Natural killer cell (primary cell): ENCODE measurements at regions not wholly inside any gene's neighbourhood (a gene's known extent, or its start where the extent isn't known, plus 50 kb on each side); places are given as distances from the start of the nearest gene placed in this dataset.

Source experiments
- ATAC-seq, 3 donors: fragments of 150-1000 bp in 2 of 3; fragments of 200-7000 bp in 1 of 3; cut with Tn5 transposase; 1 replicate in 1 of 3; 2 replicates in 2 of 3; pipeline ENCODE4 v1.10.0; 2021; ENCODE audit warnings: mild to moderate bottlenecking in 2 of 3, moderate library complexity in 2 of 3
- DNase-seq, 2 donors: peaks; one replicate each; pipeline versions ENCODE4 v3.0.0 to v3.0.0-alpha.2; 2013 to 2021; ENCODE audit warnings: mixed read lengths in 1 of 2
- H3K27ac ChIP-seq: one replicate; pipeline ENCODE4 v1.5.1; 2013; ENCODE audit warnings: mild to moderate bottlenecking, low read length
- H3K27me3 ChIP-seq: one replicate; pipeline ENCODE4 v1.6.1; 2013; ENCODE audit warnings: low read length; ENCODE audit not compliant: control insufficient read depth, insufficient read depth
- H3K36me3 ChIP-seq: one replicate; pipeline ENCODE4 v1.6.1; 2013; ENCODE audit warnings: low read length; ENCODE audit not compliant: control insufficient read depth, insufficient read depth
- H3K4me1 ChIP-seq: one replicate; pipeline ENCODE4 v1.6.1; 2013; ENCODE audit warnings: low read length; ENCODE audit not compliant: control insufficient read depth, insufficient read depth
- H3K4me3 ChIP-seq: one replicate; pipeline ENCODE4 v1.5.1; 2013; ENCODE audit warnings: low read length
- H3K9me3 ChIP-seq: one replicate; pipeline ENCODE4 v1.6.1; 2013; ENCODE audit warnings: low read length; ENCODE audit not compliant: control insufficient read depth, insufficient read depth
- H3K27ac Mint-ChIP-seq, 2 donors: one replicate each; pipeline ENCODE4 v1.8.0; 2022; ENCODE audit warnings: mild to moderate bottlenecking in 2 of 2, mixed read lengths in 2 of 2, moderate library complexity in 1 of 2
- H3K27me3 Mint-ChIP-seq, 2 donors: one replicate each; pipeline ENCODE4 v1.8.0; 2022; ENCODE audit warnings: low read depth in 2 of 2, mixed read lengths in 2 of 2
- H3K36me3 Mint-ChIP-seq: one replicate; pipeline ENCODE4 v1.8.0; 2022; ENCODE audit warnings: mixed read lengths
- H3K4me1 Mint-ChIP-seq, 2 donors: one replicate each; pipeline ENCODE4 v1.8.0; 2022; ENCODE audit warnings: mixed read lengths in 2 of 2
- H3K4me3 Mint-ChIP-seq: one replicate; pipeline ENCODE4 v1.8.0; 2022; ENCODE audit warnings: mild to moderate bottlenecking, moderate library complexity, mixed read lengths
- H3K9me3 Mint-ChIP-seq, 2 donors: one replicate each; pipeline ENCODE4 v1.8.0; 2022; ENCODE audit warnings: mixed read lengths in 2 of 2
- WGBS: methylation state at CpG from one replicate; pipeline ENCODE4 v1.1.7; 2013; ENCODE audit warnings: missing lambda C conversion rate; ENCODE audit not compliant: insufficient coverage; 5-methylcytosine and 5-hydroxymethylcytosine counted together
- intact Hi-C: fragments of 100-400 bp; cut with micrococcal nuclease; formaldehyde crosslinking; loops from one replicate; pipeline ENCODE4 v1.14.2; 2022
- TF ChIP-seq, protein P1 (sequence below): fragments of 200-600 bp; IDR thresholded peaks from one replicate; pipeline ENCODE4 v1.8.0; 2022; ENCODE audit warnings: antibody characterized with exemption

DNA sequence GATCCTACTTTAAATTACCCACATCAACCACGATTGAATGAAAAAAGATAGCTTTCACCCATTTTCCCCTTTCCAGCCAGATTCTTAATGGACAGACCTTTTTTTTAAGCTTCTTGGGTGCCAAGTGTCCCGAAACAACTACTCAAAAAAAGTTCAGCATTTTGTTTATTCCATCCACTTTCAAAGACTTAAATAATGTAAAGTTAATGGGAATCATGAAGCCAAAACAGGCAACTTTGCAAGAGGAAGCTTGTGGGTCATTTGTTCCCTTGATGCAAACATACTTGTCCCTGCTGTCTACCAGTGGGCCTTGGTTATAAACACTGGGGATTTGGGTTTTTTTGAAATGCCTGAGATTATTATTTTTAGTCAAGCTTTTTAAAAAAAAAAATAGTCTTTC, 414.0 kb upstream of the PSMD7 start:
- H3K9me3 ChIP-seq = no peaks in the 10 kb centered on the region
- no peaks in the 10 kb centered on the region for H3K4me1 Mint-ChIP-seq
- H3K27ac ChIP-seq = no peak overlapping the region
- no peaks in the 10 kb centered on the region for H3K4me1 ChIP-seq
- WGBS = 74% methylated on average over 1 of the region's 2 CpGs
- H3K36me3 ChIP-seq = no peaks in the 10 kb centered on the region
- H3K36me3 Mint-ChIP-seq = no peaks in the 10 kb centered on the region
- intact Hi-C loops = no loop called here
- H3K4me3 ChIP-seq = no peak overlapping the region
- H3K27me3 ChIP-seq = no peaks in the 10 kb centered on the region
- DNase-seq (no peak), ATAC-seq (no peak)
- peaks cover 3 to 16% of the 10 kb centered on the region in 2 donors for H3K27me3 Mint-ChIP-seq
- H3K27ac Mint-ChIP-seq = no peak overlapping the region
- H3K9me3 Mint-ChIP-seq = no peaks in the 10 kb centered on the region
- TF ChIP-seq, protein P1, sequence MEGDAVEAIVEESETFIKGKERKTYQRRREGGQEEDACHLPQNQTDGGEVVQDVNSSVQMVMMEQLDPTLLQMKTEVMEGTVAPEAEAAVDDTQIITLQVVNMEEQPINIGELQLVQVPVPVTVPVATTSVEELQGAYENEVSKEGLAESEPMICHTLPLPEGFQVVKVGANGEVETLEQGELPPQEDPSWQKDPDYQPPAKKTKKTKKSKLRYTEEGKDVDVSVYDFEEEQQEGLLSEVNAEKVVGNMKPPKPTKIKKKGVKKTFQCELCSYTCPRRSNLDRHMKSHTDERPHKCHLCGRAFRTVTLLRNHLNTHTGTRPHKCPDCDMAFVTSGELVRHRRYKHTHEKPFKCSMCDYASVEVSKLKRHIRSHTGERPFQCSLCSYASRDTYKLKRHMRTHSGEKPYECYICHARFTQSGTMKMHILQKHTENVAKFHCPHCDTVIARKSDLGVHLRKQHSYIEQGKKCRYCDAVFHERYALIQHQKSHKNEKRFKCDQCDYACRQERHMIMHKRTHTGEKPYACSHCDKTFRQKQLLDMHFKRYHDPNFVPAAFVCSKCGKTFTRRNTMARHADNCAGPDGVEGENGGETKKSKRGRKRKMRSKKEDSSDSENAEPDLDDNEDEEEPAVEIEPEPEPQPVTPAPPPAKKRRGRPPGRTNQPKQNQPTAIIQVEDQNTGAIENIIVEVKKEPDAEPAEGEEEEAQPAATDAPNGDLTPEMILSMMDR = no peak
- H3K4me3 Mint-ChIP-seq = no peak overlapping the region

DNA sequence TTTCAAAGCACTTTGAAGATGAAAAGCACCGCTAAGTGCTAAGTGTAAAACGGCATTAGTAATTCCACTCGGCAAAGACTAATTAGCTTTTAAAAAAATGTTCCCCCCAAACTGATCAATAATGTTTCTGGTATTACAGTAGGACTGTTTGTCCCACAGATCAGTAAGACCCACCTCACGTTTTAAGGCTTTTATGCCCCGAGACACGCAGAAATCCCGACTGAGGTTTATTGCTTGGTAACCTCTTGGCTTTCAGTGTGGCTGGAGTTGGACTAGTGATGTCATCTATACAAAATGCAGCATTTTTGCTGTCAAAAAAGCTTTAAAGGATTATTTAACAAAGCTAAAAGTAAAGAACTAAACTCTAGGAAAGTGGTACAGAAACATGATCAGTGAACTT, 414.6 kb upstream of the PSMD7 start:
- TF ChIP-seq, protein P1 = no peak
- Mint-ChIP-seq H3K9me3 (no peaks in the 10 kb centered on the region), H3K27me3 (peaks cover 0 to 16% of the 10 kb centered on the region in 2 donors), H3K4me1 (no peaks in the 10 kb centered on the region), H3K27ac (no peak overlapping the region), H3K36me3 (no peaks in the 10 kb centered on the region), H3K4me3 (no peak overlapping the region)
- intact Hi-C loops = no loop called here
- H3K36me3 ChIP-seq = no peaks in the 10 kb centered on the region
- no peak overlapping the region for H3K4me3 ChIP-seq
- no peak for DNase-seq
- WGBS = 78% methylated on average over 5 of the region's 7 CpGs
- no peak overlapping the region for H3K27ac ChIP-seq
- no peaks in the 10 kb centered on the region for H3K27me3 ChIP-seq
- no peaks in the 10 kb centered on the region for H3K9me3 ChIP-seq
- H3K4me1 ChIP-seq = no peaks in the 10 kb centered on the region
- ATAC-seq = no peak

DNA sequence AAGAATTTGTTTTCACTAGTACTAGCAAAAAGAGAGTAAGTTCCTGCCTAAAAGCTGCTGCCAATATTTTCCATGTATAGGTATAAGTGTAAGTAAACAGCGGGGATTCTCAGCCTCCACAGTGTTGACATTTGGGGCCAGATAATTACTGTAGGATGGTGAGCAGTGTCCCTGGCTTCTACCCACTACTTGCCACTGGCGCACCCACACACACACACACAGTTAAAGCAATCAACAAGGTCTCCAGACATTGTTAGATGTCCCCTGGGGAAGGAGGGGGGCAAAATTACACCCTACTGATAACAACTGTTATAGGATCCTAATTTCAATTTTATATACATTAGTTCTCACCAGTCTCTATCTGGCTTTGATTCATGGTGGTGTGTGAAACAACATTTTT, 417.0 kb upstream of the PSMD7 start:
- TF ChIP-seq, protein P1 = no peak
- H3K9me3 ChIP-seq = no peaks in the 10 kb centered on the region
- H3K4me1 ChIP-seq = no peaks in the 10 kb centered on the region
- intact Hi-C loops = no loop called here
- Mint-ChIP-seq H3K4me1 (no peaks in the 10 kb centered on the region), H3K36me3 (no peaks in the 10 kb centered on the region), H3K9me3 (no peaks in the 10 kb centered on the region), H3K27me3 (peaks cover 3 to 8% of the 10 kb centered on the region in 2 donors), H3K4me3 (no peak overlapping the region), H3K27ac (no peak overlapping the region)
- no peak for DNase-seq
- no peaks in the 10 kb centered on the region for H3K36me3 ChIP-seq
- no peak overlapping the region for H3K27ac ChIP-seq
- 100% methylated on average over 1 of the region's 2 CpGs for WGBS
- no peak overlapping the region for H3K4me3 ChIP-seq
- no peak for ATAC-seq
- no peaks in the 10 kb centered on the region for H3K27me3 ChIP-seq

DNA sequence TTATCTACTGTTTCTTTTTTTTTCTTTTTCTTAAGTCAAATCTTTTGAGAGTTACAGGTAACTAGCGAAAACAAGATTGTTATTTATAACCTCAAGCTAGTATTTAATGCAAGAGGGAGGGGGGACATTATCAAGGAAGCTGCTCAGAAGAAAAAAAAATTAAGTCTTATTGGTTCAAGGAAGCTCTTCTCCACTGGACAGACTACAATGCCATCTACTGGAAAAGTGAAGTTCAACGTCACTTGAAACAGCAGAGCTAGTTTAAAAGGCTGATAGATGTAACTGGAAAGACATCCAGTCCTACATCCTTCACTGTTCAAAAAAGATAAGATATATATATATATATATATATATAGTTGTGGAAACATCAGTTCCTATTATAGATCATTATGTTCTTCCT, 418.0 kb upstream of the PSMD7 start:
- no peak for ATAC-seq
- WGBS = no CpG with 5 or more reads among the region's 2 CpGs

More for the DNA sequence above, 418.0 kb upstream of the PSMD7 start:
- H3K36me3 ChIP-seq = no peaks in the 10 kb centered on the region
- no peaks in the 10 kb centered on the region for H3K36me3 Mint-ChIP-seq
- no peak overlapping the region for H3K27ac ChIP-seq
- H3K27me3 ChIP-seq = no peaks in the 10 kb centered on the region
- peaks cover 4 to 8% of the 10 kb centered on the region in 2 donors for H3K27me3 Mint-ChIP-seq
- H3K4me1 Mint-ChIP-seq = no peaks in the 10 kb centered on the region
- H3K9me3 ChIP-seq = no peaks in the 10 kb centered on the region
- H3K9me3 Mint-ChIP-seq = no peaks in the 10 kb centered on the region
- H3K4me1 ChIP-seq = no peaks in the 10 kb centered on the region
- TF ChIP-seq, protein P1 = no peak
- no peak overlapping the region for H3K4me3 Mint-ChIP-seq
- peak in 1 of 2 donors; percentile 8 for DNase-seq
- H3K27ac Mint-ChIP-seq = no peak overlapping the region
- H3K4me3 ChIP-seq = no peak overlapping the region
- intact Hi-C loops = no loop called here
